NOMO-1 (cell line): ENCODE measurements at regions not wholly inside any gene's neighbourhood (a gene's known extent, or its start where the extent isn't known, plus 50 kb on each side); places are given as distances from the start of the nearest gene placed in this dataset.
"Not testable (repeated sequence)": the region's sequence is repeated elsewhere in the genome, so short reads cannot be mapped to it uniquely, and the experiment has no call there.

ENCODE experiments used
- DNase-seq, 2 experiments: peaks; one replicate each; lab custom pipeline; 2025; ENCODE audit not compliant: unreplicated experiment in 2 of 2; lab: John Stamatoyannopoulos, UW

GRCh38 chr6:140153703-140154102 is 779.3 kb upstream of the CITED2 start:
- DNase-seq = peak in 1 of 2 experiments; percentile 2

GRCh38 chr6:140147825-140148814 is 773.7 kb upstream of the CITED2 start:
- DNase-seq = not testable (repeated sequence)

GRCh38 chr6:140140891-140141290 is 766.4 kb upstream of the CITED2 start:
- DNase-seq = no peak

- DNase-seq = no peak
These were observed 764.0 kb upstream of the CITED2 start for GRCh38 chr6:140138311-140139010.

- no peak for DNase-seq
These were observed 759.8 kb upstream of the CITED2 start for GRCh38 chr6:140134224-140134623.

GRCh38 chr6:140130074-140130473 is 755.6 kb upstream of the CITED2 start:
- no peak for DNase-seq

GRCh38 chr6:140124498-140124897 is 750.0 kb upstream of the CITED2 start:
- no peak for DNase-seq

GRCh38 chr6:140108167-140108566 is 733.7 kb upstream of the CITED2 start:
- DNase-seq = no peak

- no peak for DNase-seq
These were observed 732.8 kb upstream of the CITED2 start for GRCh38 chr6:140107216-140107615.

GRCh38 chr6:140105857-140106256 is 731.4 kb upstream of the CITED2 start:
- DNase-seq = no peak

- DNase-seq = no peak
These were observed 730.8 kb upstream of the CITED2 start for GRCh38 chr6:140105241-140105640.

- no peak for DNase-seq
These were observed 727.4 kb upstream of the CITED2 start for GRCh38 chr6:140101818-140102217.

- no peak for DNase-seq
These were observed 726.9 kb upstream of the CITED2 start for GRCh38 chr6:140101367-140101766.

GRCh38 chr6:140095532-140095931 is 721.1 kb upstream of the CITED2 start:
- no peak for DNase-seq

GRCh38 chr6:140091895-140092294 is 717.4 kb upstream of the CITED2 start:
- no peak for DNase-seq

GRCh38 chr6:140090871-140091270 is 716.4 kb upstream of the CITED2 start:
- DNase-seq = no peak

- DNase-seq = no peak
These were observed 708.9 kb upstream of the CITED2 start for GRCh38 chr6:140083375-140083774.

- peak; percentile 50 to 68 for DNase-seq
These were observed 708.4 kb upstream of the CITED2 start for GRCh38 chr6:140082867-140083297.

GRCh38 chr6:140079328-140079727 is 704.9 kb upstream of the CITED2 start:
- no peak for DNase-seq

- no peak for DNase-seq
These were observed 704.2 kb upstream of the CITED2 start for GRCh38 chr6:140078561-140079125.

GRCh38 chr6:140077827-140078560 is 703.5 kb upstream of the CITED2 start:
- no peak for DNase-seq
